C4-2B (cell line): ENCODE measurements at regions not wholly inside any gene's neighbourhood (a gene's known extent, or its start where the extent isn't known, plus 50 kb on each side); places are given as distances from the start of the nearest gene placed in this dataset.

Experiments
- H3K27ac ChIP-seq: fragments of 450-650 bp; 2 replicates; pipeline ENCODE4 v1.5.1; 2017
- ZFX ChIP-seq: fragments of 450-650 bp; IDR thresholded peaks from 2 replicates; pipeline ENCODE4 v1.6.1; 2017
- TF ChIP-seq, protein P1 (sequence below): fragments of 450-650 bp; conservative IDR thresholded peaks from 2 replicates; pipeline ENCODE4 v1.5.1; 2017; ENCODE audit warnings: mild to moderate bottlenecking

- TF ChIP-seq, protein P1, sequence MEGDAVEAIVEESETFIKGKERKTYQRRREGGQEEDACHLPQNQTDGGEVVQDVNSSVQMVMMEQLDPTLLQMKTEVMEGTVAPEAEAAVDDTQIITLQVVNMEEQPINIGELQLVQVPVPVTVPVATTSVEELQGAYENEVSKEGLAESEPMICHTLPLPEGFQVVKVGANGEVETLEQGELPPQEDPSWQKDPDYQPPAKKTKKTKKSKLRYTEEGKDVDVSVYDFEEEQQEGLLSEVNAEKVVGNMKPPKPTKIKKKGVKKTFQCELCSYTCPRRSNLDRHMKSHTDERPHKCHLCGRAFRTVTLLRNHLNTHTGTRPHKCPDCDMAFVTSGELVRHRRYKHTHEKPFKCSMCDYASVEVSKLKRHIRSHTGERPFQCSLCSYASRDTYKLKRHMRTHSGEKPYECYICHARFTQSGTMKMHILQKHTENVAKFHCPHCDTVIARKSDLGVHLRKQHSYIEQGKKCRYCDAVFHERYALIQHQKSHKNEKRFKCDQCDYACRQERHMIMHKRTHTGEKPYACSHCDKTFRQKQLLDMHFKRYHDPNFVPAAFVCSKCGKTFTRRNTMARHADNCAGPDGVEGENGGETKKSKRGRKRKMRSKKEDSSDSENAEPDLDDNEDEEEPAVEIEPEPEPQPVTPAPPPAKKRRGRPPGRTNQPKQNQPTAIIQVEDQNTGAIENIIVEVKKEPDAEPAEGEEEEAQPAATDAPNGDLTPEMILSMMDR = no peak
- TF ChIP-seq ZFX = no peak
These were observed 243.5 kb upstream of the SDK2 start for GRCh38 chr17:73887739-73888138.

DNA sequence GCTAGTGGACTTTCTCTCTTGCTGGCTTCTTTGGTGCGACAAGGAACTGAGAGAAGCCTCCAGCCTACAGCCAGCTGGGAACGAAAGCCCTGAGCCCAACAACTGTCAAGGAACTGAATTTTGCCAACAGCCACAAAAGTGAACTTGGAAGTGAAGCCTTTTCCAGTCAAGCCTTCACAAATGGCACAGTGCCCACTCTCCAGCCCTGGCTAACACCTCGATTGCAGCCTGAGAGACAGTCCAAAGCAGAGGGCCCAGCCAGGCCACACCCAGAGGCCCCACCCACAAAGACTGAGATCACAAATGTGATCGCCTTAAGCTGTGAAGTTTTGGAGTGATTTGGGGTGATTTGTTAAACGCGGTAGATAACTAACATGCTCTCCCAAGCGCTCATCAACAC, 244.6 kb upstream of the SDK2 start:
- TF ChIP-seq ZFX = no peak
- TF ChIP-seq, protein P1 = no peak
- H3K27ac ChIP-seq = no peak overlapping the region

More at GRCh38 chr17:73887739-73888138, 243.5 kb upstream of the SDK2 start:
- H3K27ac ChIP-seq = no peak overlapping the region

- TF ChIP-seq, protein P1 = no peak
- no peak for TF ChIP-seq ZFX
- H3K27ac ChIP-seq = no peak overlapping the region
These were observed 245.2 kb upstream of the SDK2 start for GRCh38 chr17:73889439-73889838.

GRCh38 chr17:73890831-73891405, 246.7 kb upstream of the SDK2 start:
- no peak for TF ChIP-seq ZFX
- TF ChIP-seq, protein P1 = no peak
- no peak overlapping the region for H3K27ac ChIP-seq

DNA sequence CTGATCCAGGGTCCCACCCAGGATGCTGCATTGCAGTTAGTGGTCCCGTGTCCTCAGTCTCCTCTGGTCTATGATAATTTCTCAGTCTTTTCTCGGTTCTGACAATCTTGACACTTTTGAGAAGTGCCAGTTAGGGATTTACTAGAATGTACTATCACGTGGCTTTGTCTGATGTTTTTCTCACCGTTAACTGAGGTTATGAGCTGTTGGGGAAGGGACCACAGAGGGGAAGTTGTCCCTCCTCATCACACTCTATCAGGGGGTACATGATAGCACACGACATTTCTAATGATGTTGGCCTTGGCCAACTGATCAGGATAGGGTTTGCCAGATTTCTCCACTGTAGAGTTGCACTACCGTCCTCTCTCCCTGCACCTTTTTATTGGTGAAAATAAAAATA, 250.9 kb upstream of the SDK2 start:
- H3K27ac ChIP-seq = no peak overlapping the region
- no peak for TF ChIP-seq ZFX
- TF ChIP-seq, protein P1 = no peak

GRCh38 chr17:73896966-73897365, 252.7 kb upstream of the SDK2 start:
- no peak overlapping the region for H3K27ac ChIP-seq
- TF ChIP-seq ZFX = no peak
- TF ChIP-seq, protein P1 = no peak

GRCh38 chr17:73899839-73900238, 255.6 kb upstream of the SDK2 start:
- TF ChIP-seq, protein P1 = no peak
- TF ChIP-seq ZFX = no peak
- no peak overlapping the region for H3K27ac ChIP-seq
